ENCODE measurements at regions not wholly inside any gene's neighbourhood (a gene's known extent, or its start where the extent isn't known, plus 50 kb on each side); places are given as distances from the start of the nearest gene placed in this dataset.

GRCh38 chr6:120826253-120826652, 508.0 kb downstream of the TBC1D32 start:
- no peak overlapping the region for H3K27ac ChIP-seq (ENCODE audit: low read depth in 1 of 2, low read length in 2 of 2)
- H3K27me3 ChIP-seq (ENCODE audit: control insufficient read depth in 2 of 2, insufficient read depth in 2 of 2, low read length in 2 of 2) = no peaks in the 10 kb centered on the region
- Mint-ChIP-seq H3K27me3 (ENCODE audit: low read depth in 3 of 3) (no peaks in the 10 kb centered on the region), H3K4me1 (no peaks in the 10 kb centered on the region), H3K36me3 (no peaks in the 10 kb centered on the region), H3K9me3 (peaks cover 0 to 3% (median 0%) of the 10 kb centered on the region in 7 donors), H3K4me3 (no peak overlapping the region), H3K27ac (no peak overlapping the region)
- H4K20me1 ChIP-seq (ENCODE audit: insufficient read depth, low read length) = no peaks in the 10 kb centered on the region
- peak; percentile 19 for TF ChIP-seq CTCF (IDR thresholded peaks at IDR 0.05)
- intact Hi-C loops (cut with micrococcal nuclease) = no loop called here
- H3K4me1 ChIP-seq (ENCODE audit: control insufficient read depth in 1 of 2, insufficient read depth in 2 of 2, low read length in 2 of 2) = no peaks in the 10 kb centered on the region
- H3K36me3 ChIP-seq (replicated peaks in 1 of 2; ENCODE audit: control insufficient read depth in 1 of 2, insufficient read depth in 2 of 2, low read length in 2 of 2) = no peaks in the 10 kb centered on the region
- no peak overlapping the region for H3K4me3 ChIP-seq (replicated peaks in 1 of 3; ENCODE audit: low read depth in 2 of 3, low read length in 3 of 3)
- H3K9ac ChIP-seq (ENCODE audit: insufficient read depth, low read length, poor library complexity, severe bottlenecking) = no peak overlapping the region
- no peaks in the 10 kb centered on the region for H3K9me3 ChIP-seq (replicated peaks in 1 of 2; ENCODE audit: control insufficient read depth in 1 of 2, insufficient read depth in 1 of 2, low read length in 2 of 2)
- no peak overlapping the region for H2AFZ ChIP-seq (ENCODE audit: insufficient read depth, low read depth, low read length, poor library complexity, severe bottlenecking)
- no peak for DNase-seq
- WGBS (ENCODE audit: insufficient coverage) = no CpG with 5 or more reads among the region's 2 CpGs
- no peak overlapping the region for H3K4me2 ChIP-seq (replicated peaks; ENCODE audit: extremely low read depth, low read length, poor library complexity, severe bottlenecking)
- no peaks in the 10 kb centered on the region for H3K79me2 ChIP-seq (ENCODE audit: insufficient read depth, low read length)

- no peaks in the 10 kb centered on the region for H3K27me3 Mint-ChIP-seq (ENCODE audit: low read depth in 3 of 3)
- intact Hi-C loops (cut with micrococcal nuclease) = no loop called here
- no peak overlapping the region for H3K4me2 ChIP-seq (replicated peaks; ENCODE audit: extremely low read depth, low read length, poor library complexity, severe bottlenecking)
- no peak overlapping the region for H2AFZ ChIP-seq (ENCODE audit: insufficient read depth, low read depth, low read length, poor library complexity, severe bottlenecking)
- H3K27ac ChIP-seq (ENCODE audit: low read depth in 1 of 2, low read length in 2 of 2) = no peak overlapping the region
- peaks cover 8 to 25% of the 10 kb centered on the region in 2 donors for H3K9me3 ChIP-seq (replicated peaks in 1 of 2; ENCODE audit: control insufficient read depth in 1 of 2, insufficient read depth in 1 of 2, low read length in 2 of 2)
- no peak overlapping the region for H3K4me3 Mint-ChIP-seq
- no peak overlapping the region for H3K27ac Mint-ChIP-seq
- peaks cover 10 to 24% (median 17%) of the 10 kb centered on the region in 7 donors for H3K9me3 Mint-ChIP-seq
- no peaks in the 10 kb centered on the region for H4K20me1 ChIP-seq (ENCODE audit: insufficient read depth, low read length)
- no peaks in the 10 kb centered on the region for H3K4me1 Mint-ChIP-seq
- no peak overlapping the region for H3K4me3 ChIP-seq (replicated peaks in 1 of 3; ENCODE audit: low read depth in 2 of 3, low read length in 3 of 3)
- no peaks in the 10 kb centered on the region for H3K27me3 ChIP-seq (ENCODE audit: control insufficient read depth in 2 of 2, insufficient read depth in 2 of 2, low read length in 2 of 2)
- H3K36me3 Mint-ChIP-seq = no peaks in the 10 kb centered on the region
- H3K36me3 ChIP-seq (replicated peaks in 1 of 2; ENCODE audit: control insufficient read depth in 1 of 2, insufficient read depth in 2 of 2, low read length in 2 of 2) = no peaks in the 10 kb centered on the region
- no peak for DNase-seq
- no peak overlapping the region for H3K9ac ChIP-seq (ENCODE audit: insufficient read depth, low read length, poor library complexity, severe bottlenecking)
- no peak for TF ChIP-seq CTCF (IDR thresholded peaks at IDR 0.05)
- no peaks in the 10 kb centered on the region for H3K4me1 ChIP-seq (ENCODE audit: control insufficient read depth in 1 of 2, insufficient read depth in 2 of 2, low read length in 2 of 2)
- H3K79me2 ChIP-seq (ENCODE audit: insufficient read depth, low read length) = no peaks in the 10 kb centered on the region
These were observed 517.5 kb downstream of the TBC1D32 start for GRCh38 chr6:120816794-120817193.
